CD4-positive, alpha-beta T cell treated with Interleukin-1 beta for 1 hour (primary cell): ENCODE measurements at regions not wholly inside any gene's neighbourhood (a gene's known extent, or its start where the extent isn't known, plus 50 kb on each side); places are given as distances from the start of the nearest gene placed in this dataset.

Source experiments
- DNase-seq, 2 donors: peaks; one replicate each; pipeline ENCODE4 v3.0.0-alpha.2; 2020 to 2022

DNA sequence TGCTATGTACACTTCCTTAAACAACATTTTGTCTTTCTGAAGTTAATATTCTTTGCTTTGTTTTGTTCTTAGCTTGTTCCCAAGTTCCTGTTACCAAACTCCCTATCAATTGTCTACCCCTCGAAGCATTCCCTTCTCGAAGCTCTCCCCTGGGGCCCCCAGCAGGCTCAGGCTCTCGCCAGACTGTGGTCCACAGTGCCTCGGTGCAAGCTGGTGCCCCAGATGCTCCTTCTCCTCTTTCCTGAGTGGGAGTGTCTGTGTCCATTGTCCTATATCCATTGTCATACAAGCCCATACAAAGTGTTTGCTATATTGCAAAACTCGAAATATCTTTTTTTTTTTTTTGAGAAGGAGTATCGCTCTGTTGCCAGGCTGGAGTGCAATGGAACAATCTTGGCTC, 51.7 kb upstream of the RTL6 start:
- DNase-seq: no peak

DNA sequence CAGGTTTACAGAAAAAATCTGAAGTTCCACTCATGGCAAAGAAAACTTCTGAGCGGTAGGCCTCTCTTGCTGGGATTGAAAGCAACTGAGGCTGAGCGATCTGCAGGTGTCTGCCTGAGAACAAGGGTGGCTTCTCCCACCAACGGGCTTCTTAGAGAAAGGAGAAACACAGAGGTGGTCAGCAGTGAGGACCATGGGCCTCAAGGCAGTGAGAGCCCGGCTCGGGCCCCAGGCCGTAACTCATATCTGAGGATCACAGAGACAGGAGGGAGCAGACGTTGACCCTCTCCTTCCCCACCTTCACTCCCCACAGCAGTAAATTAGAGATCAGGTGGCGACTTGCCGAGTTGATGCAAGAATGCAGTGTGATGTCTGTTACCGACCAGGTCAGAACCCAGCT, 50.9 kb upstream of the RTL6 start:
- DNase-seq: no peak
